ENCODE measurements at regions not wholly inside any gene's neighbourhood (a gene's known extent, or its start where the extent isn't known, plus 50 kb on each side); places are given as distances from the start of the nearest gene placed in this dataset.

DNA sequence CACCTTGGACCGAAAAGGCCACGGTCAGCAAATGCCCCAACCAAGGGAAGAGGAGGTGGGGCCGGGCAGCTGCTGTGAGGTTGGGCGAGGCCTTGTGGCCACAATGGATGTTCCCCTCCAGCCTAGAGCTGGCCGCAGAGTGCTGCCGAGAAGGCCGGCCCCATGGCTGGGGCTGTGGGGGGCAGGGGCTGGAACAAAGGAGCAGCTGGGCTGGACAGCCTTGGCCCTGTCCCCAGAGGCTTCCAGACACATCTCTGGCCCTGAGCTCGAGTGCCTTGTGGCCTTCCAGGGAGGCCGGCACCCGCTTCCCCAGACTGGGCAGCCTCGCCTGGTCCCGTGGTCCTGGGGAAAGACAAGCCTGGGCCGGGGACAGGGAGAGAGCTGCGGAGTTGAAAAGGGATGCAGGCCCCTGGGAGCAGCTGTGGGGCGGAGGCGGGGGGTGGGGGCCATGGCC is 88.0 kb downstream of the PDGFA start:
- TF ChIP-seq, protein P1, sequence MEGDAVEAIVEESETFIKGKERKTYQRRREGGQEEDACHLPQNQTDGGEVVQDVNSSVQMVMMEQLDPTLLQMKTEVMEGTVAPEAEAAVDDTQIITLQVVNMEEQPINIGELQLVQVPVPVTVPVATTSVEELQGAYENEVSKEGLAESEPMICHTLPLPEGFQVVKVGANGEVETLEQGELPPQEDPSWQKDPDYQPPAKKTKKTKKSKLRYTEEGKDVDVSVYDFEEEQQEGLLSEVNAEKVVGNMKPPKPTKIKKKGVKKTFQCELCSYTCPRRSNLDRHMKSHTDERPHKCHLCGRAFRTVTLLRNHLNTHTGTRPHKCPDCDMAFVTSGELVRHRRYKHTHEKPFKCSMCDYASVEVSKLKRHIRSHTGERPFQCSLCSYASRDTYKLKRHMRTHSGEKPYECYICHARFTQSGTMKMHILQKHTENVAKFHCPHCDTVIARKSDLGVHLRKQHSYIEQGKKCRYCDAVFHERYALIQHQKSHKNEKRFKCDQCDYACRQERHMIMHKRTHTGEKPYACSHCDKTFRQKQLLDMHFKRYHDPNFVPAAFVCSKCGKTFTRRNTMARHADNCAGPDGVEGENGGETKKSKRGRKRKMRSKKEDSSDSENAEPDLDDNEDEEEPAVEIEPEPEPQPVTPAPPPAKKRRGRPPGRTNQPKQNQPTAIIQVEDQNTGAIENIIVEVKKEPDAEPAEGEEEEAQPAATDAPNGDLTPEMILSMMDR (IDR thresholded peaks at IDR 0.05; ENCODE audit: insufficient read depth, low read length): no peak
- TF ChIP-seq POLR2AphosphoS5 (IDR thresholded peaks at IDR 0.05; ENCODE audit: low read depth): no peak

Data from HL-60 (cell line).